ENCODE measurements at regions not wholly inside any gene's neighbourhood (a gene's known extent, or its start where the extent isn't known, plus 50 kb on each side); places are given as distances from the start of the nearest gene placed in this dataset.
"Not testable (repeated sequence)": the region's sequence is repeated elsewhere in the genome, so short reads cannot be mapped to it uniquely, and the experiment has no call there.

DNA sequence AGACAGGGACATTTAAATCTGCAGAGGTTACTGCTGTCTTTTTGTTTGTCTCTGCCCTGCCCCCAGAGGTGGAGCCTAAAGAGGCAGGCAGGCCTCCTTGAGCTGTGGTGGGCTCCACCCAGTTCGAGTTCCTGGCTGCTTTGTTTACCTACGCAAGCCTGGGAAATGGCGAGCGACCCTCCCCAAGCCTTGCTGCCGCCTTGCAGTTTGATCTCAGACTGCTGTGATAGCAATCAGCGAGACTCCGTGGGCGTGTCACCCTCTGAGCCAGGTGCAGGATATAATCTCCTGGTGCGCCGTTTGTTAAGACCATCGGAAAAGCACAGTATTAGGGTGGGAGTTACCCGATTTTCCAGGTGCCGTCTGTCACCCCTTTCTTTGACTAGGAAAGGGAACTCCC lies 93.3 kb downstream of the ANKRD30BL start:
- DNase-seq: not testable (repeated sequence)

DNA sequence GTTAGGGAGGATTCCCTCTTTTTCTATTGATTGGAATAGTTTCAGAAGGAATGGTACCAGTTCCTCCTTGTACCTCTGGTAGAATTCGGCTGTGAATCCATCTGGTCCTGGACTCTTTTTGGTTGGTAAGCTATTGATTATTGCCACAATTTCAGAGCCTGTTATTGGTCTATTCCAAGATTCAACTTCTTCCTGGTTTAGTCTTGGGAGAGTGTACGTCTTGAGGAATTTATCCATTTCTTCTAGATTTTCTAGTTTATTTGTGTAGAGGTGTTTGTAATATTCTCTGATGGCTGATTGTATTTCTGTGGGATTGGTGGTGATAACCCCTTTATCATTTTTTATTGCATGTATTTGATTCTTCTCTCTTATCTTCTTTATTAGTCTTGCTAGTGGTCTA lies 96.4 kb downstream of the ANKRD30BL start:
- peak; percentile 9 for DNase-seq

DNA sequence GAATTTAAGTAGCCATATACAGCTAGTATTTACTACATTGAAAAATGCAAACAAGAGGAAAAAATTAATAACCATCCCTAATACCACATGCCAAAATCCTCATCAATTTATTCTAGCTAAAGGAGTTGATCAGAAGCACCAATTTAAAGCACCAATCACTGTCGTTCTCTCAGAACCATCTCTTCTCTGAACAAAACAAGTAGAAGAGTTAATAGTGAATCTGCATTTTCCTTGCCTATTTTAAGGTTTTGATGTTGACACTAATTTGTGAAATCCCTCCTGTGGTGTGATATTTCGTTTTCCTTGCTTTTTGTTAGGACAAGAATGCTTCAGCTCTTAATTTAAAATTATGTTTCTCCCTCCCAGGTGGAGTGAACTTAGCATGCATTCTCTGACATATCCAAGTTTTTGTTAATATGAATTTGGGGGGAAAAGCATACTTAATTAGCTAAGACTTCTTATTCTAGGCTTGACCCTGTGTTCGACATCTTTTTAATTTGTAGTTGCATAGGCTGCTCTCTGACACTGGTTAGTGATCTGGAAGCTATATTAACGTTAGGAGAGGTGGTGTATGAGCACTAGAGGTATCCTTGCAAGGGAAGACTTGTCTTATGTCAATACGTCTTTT lies 122.0 kb downstream of the ANKRD30BL start:
- DNase-seq: not testable (repeated sequence)

DNA sequence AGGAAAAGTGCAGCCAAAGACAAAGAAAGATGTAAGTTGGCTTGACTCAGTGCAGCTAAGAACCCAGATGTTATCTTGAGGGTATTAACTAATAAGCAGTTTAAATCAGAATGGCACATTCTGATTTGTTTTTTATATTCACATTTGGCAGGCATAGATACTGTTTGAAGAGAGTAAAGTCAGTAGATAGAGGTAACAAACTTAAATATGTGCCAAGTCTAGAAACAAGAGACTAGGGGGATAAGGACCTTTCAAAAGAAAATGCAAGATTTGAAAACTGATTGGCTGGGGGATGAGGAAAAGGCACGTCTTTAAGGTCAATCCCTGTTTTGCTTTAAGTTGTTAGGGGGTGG lies 122.9 kb downstream of the ANKRD30BL start:
- not testable (repeated sequence) for DNase-seq

DNA sequence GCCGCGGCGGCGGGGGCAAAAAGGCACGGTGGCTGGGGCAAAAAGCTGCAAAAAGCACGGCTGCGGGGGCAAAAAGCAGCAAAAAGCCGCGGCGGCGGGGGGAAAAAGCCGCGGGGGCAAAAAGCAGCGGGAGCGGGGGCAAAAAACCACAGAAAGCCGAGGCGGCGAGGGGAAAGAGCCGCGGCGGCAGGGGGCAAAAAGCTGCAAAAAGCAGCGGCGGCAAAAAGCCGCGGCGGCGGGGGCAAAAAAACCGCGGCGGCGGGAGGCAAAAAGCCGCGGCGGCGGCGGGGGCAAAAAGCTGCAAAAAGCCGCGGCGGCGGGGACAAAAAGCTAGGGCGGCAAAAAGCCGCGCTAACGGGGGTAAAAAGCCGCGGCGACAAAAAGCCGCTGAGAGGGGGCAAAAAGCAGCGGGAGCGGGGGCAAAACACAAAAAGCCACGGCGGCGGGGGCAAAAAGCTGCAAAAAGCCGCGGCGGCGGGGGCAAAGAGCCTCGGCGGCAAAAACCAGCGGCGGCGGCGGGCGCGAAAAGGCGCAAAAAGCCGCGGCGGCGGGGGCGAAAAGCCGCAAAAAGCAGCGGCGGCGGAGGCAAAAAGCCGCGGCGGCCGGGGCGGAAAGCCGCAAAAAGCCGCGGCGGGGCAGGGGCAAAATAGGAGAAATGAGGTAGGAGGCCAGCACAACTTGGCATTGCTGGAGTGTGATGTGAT lies 123.4 kb downstream of the ANKRD30BL start:
- DNase-seq: peak; percentile 49

DNA sequence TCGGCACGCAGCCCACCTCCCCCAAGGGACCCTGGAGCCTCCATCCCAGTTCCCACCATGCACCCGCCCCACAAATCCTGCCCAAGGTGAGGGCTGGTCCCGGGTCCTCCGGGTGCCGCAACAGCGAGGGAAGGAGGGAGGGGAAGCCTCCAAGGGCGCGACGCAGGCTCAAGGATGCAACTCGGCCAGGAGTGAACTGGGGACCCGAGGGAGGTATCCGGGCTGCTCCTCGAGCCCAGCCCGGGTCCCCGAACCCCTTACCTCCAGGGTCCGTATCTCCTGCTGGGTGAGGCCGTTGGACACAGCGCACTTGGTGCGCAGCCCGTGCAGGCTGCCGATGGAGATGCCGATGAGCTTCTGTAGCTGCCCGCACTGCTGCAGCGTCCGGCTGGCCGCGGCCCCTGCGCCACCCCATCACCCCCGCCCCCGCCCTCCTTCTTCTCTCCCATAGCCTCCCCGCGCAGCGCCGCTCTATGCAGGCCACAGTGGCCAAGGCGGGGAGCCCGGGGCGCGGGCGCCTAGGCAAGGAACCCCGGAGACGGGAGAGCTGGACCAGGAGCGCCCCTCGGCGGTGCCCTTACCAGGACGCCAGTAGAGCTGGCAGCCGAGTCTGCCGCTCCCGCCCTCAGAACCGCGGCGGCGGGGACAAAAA lies 124.1 kb downstream of the ANKRD30BL start:
- DNase-seq: peak; percentile 31

DNA sequence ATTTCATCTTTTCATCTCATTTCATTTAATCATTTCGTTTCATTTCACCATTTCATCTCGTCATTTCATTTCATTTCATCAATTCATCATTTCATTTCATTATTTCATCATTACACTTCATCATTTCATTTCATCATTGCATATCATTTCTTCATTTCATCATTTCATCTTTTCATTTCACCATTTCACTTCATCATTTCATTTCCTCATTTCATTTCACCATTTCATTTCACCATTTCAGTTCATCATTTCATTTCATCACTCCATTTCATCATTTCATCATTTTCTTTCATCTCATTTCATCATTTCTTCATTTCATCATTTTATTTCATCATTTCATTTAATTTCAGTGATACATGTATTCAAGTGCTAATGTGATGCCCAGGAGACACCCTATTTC lies 127.1 kb downstream of the ANKRD30BL start:
- no peak for DNase-seq

DNA sequence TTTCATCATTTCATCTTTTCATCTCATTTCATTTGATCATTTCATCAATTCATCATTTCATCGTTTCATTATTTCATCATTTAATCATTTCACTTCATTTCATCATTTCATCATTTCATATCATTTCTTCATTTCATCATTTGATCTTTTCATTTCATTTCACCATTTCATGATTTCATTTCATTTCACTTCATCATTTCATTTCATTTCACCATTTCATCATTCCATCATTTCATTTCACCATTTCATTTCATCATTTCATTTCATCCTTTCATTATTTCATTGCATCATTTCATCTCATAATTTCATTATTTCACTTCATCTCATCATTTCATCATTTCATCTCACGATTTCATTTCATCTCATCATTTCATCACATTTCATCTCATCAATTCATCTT lies 127.8 kb downstream of the ANKRD30BL start:
- DNase-seq: no peak

DNA sequence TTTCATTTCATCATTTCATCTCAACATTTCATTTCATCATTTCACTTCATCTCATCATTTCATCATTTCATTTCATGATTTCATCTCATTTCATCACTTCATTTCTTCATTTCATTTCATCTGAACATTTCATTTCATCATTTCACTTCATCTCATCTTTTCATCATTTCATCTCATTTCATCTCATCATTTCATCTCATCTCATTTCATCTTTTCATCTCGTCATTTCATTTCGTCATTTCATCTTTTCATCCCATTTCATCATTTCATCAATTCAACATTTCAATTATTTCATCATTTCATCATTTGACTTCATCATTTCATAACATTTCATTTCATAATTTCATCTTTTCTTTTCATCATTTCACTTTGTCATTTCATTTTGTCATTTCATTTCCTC lies 128.4 kb downstream of the ANKRD30BL start:
- no peak for DNase-seq

DNA sequence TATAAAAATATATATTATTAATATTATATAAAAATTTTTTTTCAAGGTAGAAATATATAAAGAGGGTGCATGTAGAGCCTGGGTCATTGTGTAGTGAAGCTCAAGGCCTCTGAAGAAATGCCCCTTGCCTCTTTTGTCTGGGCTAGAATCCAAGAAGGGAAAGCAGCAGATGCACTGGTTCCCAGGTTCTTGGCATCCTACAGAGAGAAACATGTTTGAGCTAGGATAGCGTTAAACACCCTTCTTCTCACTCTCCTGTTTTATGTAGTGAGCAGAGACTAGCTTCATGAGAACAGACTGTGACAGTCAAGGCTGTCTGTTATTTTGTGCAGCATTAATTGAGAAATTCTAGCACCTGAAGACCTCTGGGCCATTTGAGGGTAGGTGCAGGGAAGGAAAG lies 149.7 kb downstream of the ANKRD30BL start:
- not testable (repeated sequence) for DNase-seq

DNA sequence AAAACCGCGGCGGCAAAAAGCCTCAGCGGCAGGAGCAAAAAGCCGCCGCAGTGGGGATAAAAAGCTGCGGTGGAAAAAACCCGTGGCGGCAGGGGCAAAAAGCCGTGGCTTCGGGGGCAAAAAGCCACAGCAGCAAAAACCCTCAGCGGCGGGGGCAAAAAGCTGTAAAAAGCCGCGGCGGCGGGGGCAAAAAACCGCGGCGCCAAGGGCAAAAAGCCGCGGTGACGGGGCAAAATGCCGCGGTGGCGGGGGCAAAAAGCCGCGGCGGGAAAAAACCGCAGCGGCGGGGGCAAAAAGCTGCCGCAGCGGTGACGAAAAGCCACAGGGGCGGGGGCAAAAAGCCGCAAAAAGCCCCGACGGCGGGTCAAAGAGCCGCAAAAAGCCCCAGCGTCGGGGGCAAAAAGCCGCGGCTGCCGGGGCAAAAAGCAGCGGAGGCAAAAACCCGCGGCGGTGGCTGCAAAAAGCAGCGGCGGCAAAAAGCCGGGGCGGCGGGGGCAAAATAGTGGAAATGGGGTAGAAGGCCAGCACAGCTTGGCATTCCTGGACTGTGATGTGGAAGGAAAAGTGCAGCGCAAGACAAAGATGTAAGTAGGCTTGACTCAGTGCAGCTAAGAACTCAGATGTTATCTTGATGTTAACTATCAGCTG lies 151.8 kb downstream of the ANKRD30BL start:
- peak; percentile 0 for DNase-seq

DNA sequence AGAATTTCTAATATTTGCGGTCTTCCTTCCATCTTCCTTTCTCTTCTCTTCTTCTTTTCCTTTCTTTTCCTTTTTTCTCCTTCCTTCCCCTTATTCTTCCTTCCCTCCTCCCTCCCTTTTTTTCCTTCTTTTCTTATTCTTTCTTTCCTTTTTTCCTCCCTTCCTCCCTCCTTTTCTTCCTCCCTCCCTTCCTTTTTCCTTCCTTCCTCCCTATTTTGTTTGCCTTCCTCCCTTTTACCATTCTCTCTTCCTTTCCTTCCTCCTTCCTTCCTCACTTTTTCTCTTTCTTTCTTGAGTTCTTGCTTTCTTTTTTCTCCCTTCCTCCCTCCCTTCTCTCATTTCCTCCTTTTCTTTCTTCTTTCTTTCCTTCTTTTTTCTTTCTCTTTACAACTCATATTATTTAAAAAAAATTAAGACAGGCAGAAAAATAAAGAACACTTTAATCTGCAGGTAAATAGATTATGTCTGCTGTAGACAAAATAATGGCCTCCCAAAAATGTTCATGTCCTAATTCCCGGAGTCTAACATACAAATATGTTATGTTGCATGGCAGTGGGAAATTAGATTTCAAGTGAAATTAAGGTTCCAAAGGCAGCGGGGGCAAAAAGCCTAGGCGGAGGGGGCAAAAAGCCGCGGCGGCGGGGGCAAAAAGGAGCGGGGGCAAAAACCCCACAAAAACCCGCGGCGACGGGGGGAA lies 152.4 kb downstream of the ANKRD30BL start:
- DNase-seq: no peak

DNA sequence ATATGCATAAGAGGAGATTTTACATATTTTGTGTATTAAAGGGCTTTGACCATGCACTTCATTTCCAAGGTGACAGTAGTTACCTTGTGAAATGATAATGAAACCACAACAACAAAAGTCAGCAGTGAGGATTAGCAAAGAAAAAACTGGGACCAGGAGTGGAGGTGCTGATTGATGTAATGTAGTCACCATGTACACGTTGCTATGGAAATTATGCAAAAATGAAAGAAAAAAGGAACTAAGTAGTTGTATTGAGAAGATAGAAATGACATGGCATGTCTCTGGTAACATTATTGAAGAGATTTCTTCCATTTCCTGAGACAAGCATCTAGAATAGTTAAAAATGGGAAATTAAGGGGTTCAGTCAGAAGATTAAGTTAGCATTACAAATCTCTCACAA lies 171.0 kb downstream of the ANKRD30BL start:
- DNase-seq: not testable (repeated sequence)

DNA sequence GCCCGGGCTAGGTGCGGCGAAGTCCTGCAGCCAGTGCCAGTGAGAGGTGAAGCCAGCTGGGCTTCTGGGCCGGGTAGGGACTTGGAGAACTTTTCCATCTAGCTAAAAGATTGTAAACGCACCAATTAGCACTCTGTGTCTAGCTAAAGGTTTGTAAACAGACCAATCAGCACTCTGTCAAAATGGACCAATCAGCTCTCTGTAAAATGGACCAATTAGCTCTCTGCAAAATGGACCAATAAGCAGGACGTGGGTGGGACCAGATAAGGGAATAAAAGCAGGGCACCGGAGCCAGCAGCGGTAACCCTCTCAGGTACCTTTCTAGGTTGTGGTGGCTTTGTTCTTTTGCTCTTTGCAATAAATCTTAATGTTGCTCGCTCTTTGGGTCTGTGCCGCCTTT lies 195.1 kb downstream of the ANKRD30BL start:
- DNase-seq: not testable (repeated sequence)

DNA sequence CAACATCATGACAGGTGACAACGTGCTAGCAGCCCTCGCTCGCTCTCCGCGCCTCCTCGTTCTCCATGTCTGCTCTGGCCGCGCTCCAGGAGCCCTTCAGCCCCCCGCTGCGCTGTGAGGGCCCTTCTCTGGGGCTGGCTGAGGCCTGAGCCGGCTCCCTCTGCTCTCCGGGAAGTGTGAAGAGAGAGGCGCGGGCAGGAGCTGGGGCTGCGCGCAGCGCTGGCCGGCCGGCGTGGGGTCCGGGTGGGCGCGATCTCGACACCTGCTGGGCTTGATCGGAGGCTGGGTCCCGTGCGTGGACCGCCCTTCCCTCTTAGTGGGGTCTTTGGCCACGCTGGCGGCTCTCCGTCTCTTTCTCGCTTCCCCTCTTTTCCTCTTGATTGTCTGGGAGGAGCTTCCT lies 195.5 kb downstream of the ANKRD30BL start:
- no peak for DNase-seq

DNA sequence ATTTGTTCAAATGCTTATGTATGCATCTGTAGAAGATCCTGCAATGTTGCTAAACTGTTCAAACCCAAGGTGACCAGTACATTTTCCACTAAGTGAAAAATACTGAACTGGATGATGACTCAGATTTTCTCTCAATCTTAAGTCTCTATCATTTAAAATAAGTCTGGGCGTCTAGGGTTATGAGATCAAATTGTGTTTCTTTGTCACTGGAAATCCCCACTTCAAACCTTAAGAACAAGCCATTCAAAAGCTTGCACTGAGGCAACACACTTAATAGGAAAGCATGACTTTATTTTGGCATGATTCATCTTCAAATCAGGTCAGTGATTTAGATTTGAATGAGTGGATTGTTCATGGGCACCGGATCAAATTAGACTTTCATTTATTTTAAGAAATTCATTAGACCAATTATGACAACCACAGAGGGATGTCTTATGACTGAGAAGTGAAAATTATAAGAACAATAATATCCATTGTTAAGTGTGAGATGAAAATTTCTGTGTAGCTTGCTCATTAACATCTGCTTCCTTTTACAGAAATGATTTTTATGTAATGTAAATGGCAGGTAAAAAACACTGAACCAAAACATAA lies 203.6 kb downstream of the ANKRD30BL start:
- not testable (repeated sequence) for DNase-seq

DNA sequence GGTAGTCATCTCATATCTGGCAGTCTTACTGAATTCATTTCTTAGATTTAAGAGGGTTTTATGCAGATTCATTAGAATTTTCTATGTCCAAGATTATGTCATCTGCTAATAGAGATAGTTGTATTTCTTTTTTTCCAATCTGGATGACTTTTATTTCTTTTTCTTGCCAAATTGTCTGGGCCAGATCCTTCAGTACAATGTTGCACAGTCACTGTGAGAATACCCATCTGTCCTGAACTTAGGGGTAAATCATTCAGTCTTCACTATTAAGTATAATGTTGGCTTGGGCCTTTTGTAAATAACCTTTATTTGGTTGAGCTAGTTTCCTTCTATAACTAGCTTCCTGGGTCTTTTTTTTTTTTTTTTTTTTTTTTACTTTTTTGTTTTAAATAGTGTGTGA lies 213.1 kb downstream of the ANKRD30BL start:
- DNase-seq: not testable (repeated sequence)

DNA sequence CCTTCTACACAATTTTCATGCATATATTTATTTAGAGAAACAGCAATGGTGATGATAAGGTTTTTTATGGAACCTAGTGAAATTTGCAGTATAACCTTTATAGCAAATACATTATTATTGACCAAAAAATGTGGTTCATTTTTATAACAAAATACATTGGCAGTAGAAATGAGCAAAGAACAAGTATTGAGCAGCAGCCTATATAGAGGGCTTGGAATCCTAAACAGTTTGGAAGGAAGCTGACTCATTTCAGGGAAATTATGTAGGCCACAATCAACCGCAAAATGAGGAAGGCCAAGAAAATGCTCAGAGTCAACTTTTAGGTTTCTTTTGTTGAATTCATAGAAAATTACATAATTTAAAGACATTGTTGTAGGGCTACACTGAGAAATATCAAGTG lies 238.5 kb downstream of the ANKRD30BL start:
- DNase-seq: not testable (repeated sequence)

DNA sequence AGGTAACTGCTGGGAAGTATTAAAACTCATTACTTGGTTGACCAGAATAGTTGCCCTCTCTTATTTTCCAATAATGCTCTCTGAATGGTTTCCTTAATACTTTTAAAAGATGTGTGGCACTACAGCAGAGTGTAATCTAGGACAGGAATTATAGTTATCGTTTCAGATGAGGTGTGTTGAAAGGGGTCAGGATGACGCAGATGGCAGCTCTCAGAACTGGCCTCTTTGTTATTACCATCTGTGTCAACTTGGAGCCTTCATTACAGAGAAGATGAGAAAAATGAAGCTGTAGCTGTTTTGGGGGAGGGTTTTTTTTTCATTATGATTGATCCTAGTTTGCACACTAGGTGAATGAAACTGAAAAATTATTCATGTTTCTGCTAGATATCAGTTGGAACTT lies 238.9 kb downstream of the ANKRD30BL start:
- DNase-seq: peak; percentile 7

Measured in NCI-H69 (cell line).